ENCODE measurements at regions not wholly inside any gene's neighbourhood (a gene's known extent, or its start where the extent isn't known, plus 50 kb on each side); places are given as distances from the start of the nearest gene placed in this dataset.

- TF ChIP-seq CTCF (IDR thresholded peaks at IDR 0.05; ENCODE audit: low read length) (no peak), EZH2 (IDR thresholded peaks at IDR 0.05; ENCODE audit: borderline replicate concordance, low read length) (no peak)
These were observed 440.2 kb downstream of the KCNJ2 start for GRCh38 chr17:70609566-70609965.

Data from OCI-LY1 (cell line).